ENCODE measurements at regions not wholly inside any gene's neighbourhood (a gene's known extent, or its start where the extent isn't known, plus 50 kb on each side); places are given as distances from the start of the nearest gene placed in this dataset.

GRCh38 chr3:106748472-106749262 is 628.6 kb upstream of the CCDC54 start:
- intact Hi-C loops (cut with DNase I; ENCODE audit: low total_unique reads), result no loop called here
- Histone ChIP-seq H3K9me3 (no peaks in the 10 kb centered on the region), H3K36me3 (no peaks in the 10 kb centered on the region), H3K27ac (no peak overlapping the region), H3K4me3 (no peak overlapping the region), H3K4me1 (no peaks in the 10 kb centered on the region), H3K27me3 (no peaks in the 10 kb centered on the region)
- no peak for DNase-seq
- TF ChIP-seq CTCF (IDR thresholded peaks at IDR 0.05) (no peak), POLR2A (IDR thresholded peaks at IDR 0.05) (no peak)

DNA sequence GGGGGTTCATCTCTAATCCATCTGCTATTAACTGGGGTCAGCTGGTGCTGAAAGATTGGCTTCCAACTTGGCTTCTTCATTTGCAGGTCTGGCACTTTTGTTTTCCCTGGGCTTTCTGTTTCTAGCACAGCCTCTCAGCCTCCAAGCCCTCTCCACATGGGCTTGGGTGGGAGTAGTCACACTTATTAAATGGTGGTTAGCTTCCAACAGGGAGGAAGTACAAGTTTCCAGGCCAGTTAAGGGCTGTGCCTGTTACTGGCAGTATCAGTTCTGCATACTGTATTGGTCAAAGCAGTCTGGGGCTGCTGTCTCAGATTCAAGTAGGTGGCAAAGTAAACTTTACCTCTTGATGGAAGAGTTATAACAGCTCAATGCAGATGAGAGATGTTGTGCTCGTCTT is 627.1 kb upstream of the CCDC54 start:
- Histone ChIP-seq H3K4me3 (no peak overlapping the region), H3K4me1 (no peaks in the 10 kb centered on the region), H3K9me3 (peaks cover 0 to 2% of the 10 kb centered on the region in 2 donors), H3K27ac (no peak overlapping the region), H3K36me3 (no peaks in the 10 kb centered on the region), H3K27me3 (no peaks in the 10 kb centered on the region)
- intact Hi-C loops (cut with DNase I; ENCODE audit: low total_unique reads), result no loop called here
- TF ChIP-seq POLR2A (IDR thresholded peaks at IDR 0.05) (no peak), CTCF (IDR thresholded peaks at IDR 0.05) (no peak)
- DNase-seq, result no peak

DNA sequence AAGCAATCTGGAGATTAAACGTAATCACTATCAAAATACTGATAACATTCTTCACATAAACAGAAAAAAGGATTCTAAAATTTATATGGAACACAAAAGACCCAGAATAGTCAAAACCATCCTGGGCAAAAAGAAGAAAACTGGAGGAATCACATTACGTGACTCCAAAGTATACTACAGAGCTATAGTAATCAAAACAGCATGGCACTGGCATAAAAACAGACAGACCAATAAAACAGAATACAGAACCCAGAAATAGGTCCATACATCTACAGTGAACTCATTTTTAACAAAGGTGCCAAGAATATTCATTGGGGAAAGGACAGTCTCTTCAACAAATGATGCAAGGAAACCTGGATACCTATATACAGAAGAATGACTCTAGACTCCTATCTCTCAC is 621.9 kb upstream of the CCDC54 start:
- H3K27ac ChIP-seq, result no peak overlapping the region
- TF ChIP-seq CTCF (IDR thresholded peaks at IDR 0.05) (no peak), POLR2A (IDR thresholded peaks at IDR 0.05) (no peak)
- no peaks in the 10 kb centered on the region for H3K36me3 ChIP-seq
- H3K4me1 ChIP-seq, result no peaks in the 10 kb centered on the region
- H3K27me3 ChIP-seq, result no peaks in the 10 kb centered on the region
- H3K4me3 ChIP-seq, result no peak overlapping the region
- intact Hi-C loops (cut with DNase I; ENCODE audit: low total_unique reads), result no loop called here
- peaks cover 0 to 7% of the 10 kb centered on the region in 2 donors for H3K9me3 ChIP-seq
- DNase-seq, result no peak

DNA sequence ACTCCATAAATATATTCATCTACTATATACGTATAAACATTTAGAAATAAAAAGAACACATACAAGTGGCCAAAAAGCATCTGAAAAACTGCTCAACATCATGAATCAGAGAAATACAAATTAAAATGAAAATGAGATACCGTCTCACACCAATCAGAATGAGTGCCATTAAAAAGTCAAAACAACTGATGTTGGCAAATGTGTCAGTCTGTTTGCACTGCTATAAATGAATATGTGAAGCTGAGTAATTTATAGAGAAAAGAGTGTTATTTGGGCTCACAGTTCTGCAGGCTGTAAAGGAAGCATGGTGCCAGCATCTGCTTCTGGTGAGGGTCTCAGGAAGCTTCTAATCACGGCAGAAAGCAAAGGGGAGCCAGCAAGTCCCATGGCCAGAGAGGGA is 620.3 kb upstream of the CCDC54 start:
- DNase-seq, result no peak
- Histone ChIP-seq H3K9me3 (peaks cover 0 to 7% of the 10 kb centered on the region in 2 donors), H3K36me3 (no peaks in the 10 kb centered on the region), H3K4me3 (no peak overlapping the region), H3K27me3 (no peaks in the 10 kb centered on the region), H3K27ac (no peak overlapping the region), H3K4me1 (no peaks in the 10 kb centered on the region)
- no peak for TF ChIP-seq POLR2A (IDR thresholded peaks at IDR 0.05)
- no peak for TF ChIP-seq CTCF (IDR thresholded peaks at IDR 0.05)
- intact Hi-C loops (cut with DNase I; ENCODE audit: low total_unique reads), result no loop called here

GRCh38 chr3:106758459-106758858 is 618.8 kb upstream of the CCDC54 start:
- no peak for TF ChIP-seq POLR2A (IDR thresholded peaks at IDR 0.05)
- TF ChIP-seq CTCF (IDR thresholded peaks at IDR 0.05), result no peak
- intact Hi-C loops (cut with DNase I; ENCODE audit: low total_unique reads), result no loop called here

More at GRCh38 chr3:106758459-106758858, 618.8 kb upstream of the CCDC54 start:
- no peak for DNase-seq
- H3K36me3 ChIP-seq, result no peaks in the 10 kb centered on the region
- no peak overlapping the region for H3K27ac ChIP-seq
- no peaks in the 10 kb centered on the region for H3K4me1 ChIP-seq
- H3K9me3 ChIP-seq, result peaks cover 0 to 7% of the 10 kb centered on the region in 2 donors
- no peaks in the 10 kb centered on the region for H3K27me3 ChIP-seq
- no peak overlapping the region for H3K4me3 ChIP-seq

Data from uterus (tissue), 3 donors.